HG03039 (cell line): ENCODE measurements at regions not wholly inside any gene's neighbourhood (a gene's known extent, or its start where the extent isn't known, plus 50 kb on each side); places are given as distances from the start of the nearest gene placed in this dataset.
"Not testable (repeated sequence)": the region's sequence is repeated elsewhere in the genome, so short reads cannot be mapped to it uniquely, and the experiment has no call there.

Source experiments
- ATAC-seq: cut with Tn5 transposase; IDR thresholded peaks from one replicate; pipeline ENCODE4 v1.9.1; 2021; ENCODE audit warnings: mild to moderate bottlenecking, moderate library complexity; ENCODE audit not compliant: unreplicated experiment

DNA sequence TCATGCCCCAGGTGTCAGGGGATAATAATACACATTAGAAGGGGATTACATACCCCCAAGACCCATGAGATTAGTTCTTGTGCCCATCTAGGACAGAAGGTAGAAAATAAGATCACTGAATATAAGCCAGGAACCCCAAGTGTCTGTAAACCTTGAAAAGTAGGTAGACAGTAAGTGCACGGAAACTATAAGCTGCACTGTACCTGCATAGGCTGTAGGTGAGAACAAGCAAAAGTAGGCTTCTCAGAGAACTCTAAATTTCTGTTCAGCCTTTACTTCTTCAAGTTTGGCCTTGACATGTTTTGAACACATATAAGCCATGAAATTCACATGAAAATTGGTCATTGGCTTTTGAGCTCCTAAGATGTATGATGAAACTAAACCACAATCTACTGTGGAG, 113.0 kb upstream of the FSIP2 start:
- no peak for ATAC-seq

DNA sequence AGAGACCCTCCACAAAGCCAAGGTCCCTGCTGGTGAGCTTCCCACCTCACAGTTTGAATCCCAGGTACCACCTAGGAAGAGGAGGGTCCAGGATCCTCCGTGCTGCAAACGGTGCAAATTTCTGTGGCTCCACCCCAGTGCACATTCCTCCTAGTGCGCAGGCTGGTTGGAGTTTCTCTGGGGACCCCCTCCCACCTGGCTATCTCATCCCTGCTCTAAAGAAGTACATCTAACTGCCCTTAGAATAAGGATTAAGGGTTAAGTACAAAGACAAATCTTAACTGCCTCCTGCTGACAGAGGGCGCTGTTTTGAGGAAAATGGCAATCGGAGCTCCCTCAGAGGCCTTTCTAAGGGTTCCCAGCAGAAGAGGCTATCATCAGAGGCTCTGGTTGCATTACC, 109.6 kb upstream of the FSIP2 start:
- no peak for ATAC-seq

- ATAC-seq: no peak
Measured at GRCh38 chr2:185633621-185634020, 105.0 kb upstream of the FSIP2 start.

- no peak for ATAC-seq
Measured at GRCh38 chr2:185638771-185639170, 99.8 kb upstream of the FSIP2 start.

- no peak for ATAC-seq
Measured at GRCh38 chr2:185640588-185640987, 98.0 kb upstream of the FSIP2 start.

GRCh38 chr2:185643434-185643833, 95.2 kb upstream of the FSIP2 start:
- no peak for ATAC-seq

DNA sequence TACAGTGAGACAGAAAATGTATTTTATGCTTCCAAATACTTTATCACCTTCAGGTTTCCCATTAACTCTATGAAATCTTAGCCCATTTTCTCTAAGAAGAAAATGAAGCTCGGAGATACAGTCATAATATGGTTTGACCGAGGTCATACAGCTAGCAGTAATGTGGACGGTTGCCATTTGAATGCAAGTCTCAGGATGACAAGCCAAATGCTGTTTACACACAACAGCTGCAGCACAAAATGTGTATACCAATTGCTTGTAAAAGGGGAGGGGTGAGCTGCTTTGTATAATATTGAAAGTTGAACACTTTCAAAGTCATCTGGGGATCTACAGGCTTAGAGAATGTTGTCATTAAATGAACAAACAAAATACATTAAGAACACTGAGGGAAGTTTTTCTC, 93.8 kb upstream of the FSIP2 start:
- peak; percentile 86 for ATAC-seq

DNA sequence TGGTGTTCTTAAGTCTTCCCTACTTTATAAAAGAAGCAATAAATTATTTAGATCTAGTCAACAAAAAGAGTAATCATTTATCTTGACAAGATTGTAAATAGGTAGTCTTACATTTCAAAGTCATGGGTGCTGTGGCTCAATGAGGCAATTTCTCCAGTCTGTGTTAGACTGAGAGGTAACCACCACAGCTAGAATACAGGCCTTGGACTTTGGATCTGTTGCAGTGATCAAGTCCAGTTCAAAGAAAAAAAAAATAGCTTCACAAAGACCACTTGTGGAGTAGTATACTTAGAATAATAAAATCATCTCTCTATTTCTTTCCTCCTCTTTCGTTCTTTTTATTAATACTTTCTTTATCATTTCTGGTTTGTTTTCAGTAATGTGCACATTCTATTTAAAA, 93.1 kb upstream of the FSIP2 start:
- ATAC-seq: no peak

GRCh38 chr2:185658750-185659149, 79.9 kb upstream of the FSIP2 start:
- no peak for ATAC-seq

GRCh38 chr2:185663811-185664210, 74.8 kb upstream of the FSIP2 start:
- no peak for ATAC-seq

DNA sequence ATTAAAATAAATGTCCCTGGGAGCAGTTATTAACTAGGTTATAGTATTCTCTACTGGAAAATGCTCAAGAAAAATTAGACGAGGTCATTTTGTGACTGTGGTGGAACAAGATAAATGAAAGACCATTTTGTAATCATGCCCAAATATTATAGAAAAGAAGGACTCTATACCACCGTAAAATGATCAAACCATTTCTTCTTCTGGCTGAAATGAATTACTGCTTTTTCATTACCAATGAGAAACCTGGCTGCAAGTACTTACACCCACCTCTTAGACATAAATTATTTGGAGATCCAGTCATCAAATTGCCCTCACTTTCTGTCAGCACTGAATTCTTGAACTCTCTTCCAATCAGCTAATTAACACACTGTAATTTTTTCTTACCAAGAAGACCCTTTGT, 74.2 kb upstream of the FSIP2 start:
- ATAC-seq: no peak

DNA sequence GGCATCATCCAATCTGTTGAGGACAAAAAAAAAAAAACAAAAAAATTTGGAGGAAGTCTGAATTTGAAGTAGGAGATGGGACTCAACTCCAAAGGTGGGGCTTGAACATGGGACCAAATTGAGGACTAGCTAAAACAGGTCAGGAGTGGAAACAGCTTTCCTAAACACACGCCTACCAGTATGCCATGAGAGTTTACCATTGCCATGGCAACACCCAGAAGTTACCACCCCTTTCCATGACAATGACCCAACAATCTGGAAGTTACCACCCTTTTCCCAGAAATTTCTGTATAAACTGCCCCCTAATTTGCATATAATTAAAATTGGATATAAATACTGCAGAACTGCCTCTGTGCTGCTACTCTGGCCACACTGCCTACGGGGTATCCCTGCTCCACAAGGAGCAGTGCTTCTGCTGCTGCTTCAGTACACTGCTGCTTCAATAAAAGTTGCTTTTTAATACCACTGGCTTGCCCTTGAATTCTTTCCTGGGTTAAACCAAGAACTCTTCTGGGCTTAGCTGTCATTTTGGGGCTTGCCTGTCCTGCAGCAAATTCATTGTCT, 73.3 kb upstream of the FSIP2 start:
- ATAC-seq: no peak

DNA sequence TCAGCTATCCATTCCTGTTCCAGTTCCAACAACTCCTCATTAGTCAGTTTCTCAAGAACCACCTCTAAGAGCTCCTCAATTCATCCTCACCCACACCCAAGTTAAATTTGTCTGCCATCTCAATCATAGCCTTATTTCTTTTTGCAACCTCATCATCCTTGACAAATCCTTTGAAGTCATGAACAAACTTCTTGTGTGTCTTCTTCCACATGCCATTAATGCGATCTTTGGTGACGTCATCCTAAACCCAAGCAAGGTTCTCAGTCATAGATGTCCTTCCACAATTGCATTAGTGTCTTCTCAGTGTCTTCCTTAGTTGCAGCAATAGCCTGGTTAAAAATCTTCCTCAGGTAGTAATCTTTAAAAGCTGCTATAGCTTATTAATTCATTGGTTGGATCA, 71.2 kb upstream of the FSIP2 start:
- no peak for ATAC-seq

DNA sequence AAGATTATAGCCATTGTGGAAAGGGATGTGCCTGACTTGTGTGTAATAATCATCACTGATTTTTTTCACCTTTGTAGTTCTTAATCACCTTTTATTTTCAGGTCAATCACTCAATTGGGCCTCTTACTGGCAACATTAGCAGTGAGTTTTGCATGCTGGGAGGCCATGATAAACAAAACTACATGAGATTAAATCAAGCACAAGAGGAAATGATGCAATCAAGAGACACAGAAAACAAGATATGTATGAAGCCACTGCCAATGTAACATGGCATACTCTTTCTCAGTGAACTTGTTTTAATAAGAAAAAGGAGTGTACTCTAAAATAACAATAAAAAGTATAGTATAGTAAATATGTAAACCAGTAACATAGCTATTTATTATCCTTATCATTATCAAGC, 69.9 kb upstream of the FSIP2 start:
- ATAC-seq: no peak

- ATAC-seq: no peak
Measured at GRCh38 chr2:185674232-185674631, 64.4 kb upstream of the FSIP2 start.

DNA sequence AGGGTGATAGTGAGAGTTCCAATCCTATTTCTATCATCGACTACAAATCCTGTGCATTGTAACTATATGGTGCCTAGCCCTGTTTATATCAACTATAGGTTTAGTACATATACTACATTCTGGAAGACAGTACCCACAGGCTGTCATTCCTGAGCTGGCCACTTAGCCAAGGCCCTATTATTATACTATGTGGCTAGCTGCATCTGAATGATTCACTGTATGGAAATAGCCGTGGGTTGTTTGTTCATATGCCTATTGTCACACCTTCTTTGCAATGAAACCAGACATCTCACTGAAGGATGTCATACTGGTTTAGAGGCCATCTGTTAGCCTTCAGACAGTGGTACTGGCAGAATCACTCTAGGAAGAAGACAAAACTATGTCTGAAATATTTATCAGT, 62.3 kb upstream of the FSIP2 start:
- no peak for ATAC-seq

GRCh38 chr2:185687001-185687400, 51.6 kb upstream of the FSIP2 start:
- ATAC-seq: not testable (repeated sequence)

- ATAC-seq: no peak
Measured at GRCh38 chr2:185687967-185688366, 50.6 kb upstream of the FSIP2 start.
